IMR-90 (cell line): ENCODE measurements at regions not wholly inside any gene's neighbourhood (a gene's known extent, or its start where the extent isn't known, plus 50 kb on each side); places are given as distances from the start of the nearest gene placed in this dataset.
"Not testable (repeated sequence)": the region's sequence is repeated elsewhere in the genome, so short reads cannot be mapped to it uniquely, and the experiment has no call there.

Experiments
- FOS ChIP-seq: fragments of 150-350 bp; IDR thresholded peaks from 2 replicates; pipeline ENCODE4 v1.6.1; 2016; ENCODE audit warnings: low read depth, low read length
- MAZ ChIP-seq: IDR thresholded peaks from 2 replicates; pipeline ENCODE4 v1.6.1; 2012; ENCODE audit warnings: low read depth, mild to moderate bottlenecking, low read length, improper control_type of control experiment, moderate library complexity, borderline replicate concordance
- MXI1 ChIP-seq: IDR thresholded peaks from 2 replicates; pipeline ENCODE4 v1.6.1; 2012; ENCODE audit warnings: low read depth, mild to moderate bottlenecking, low read length, moderate library complexity, borderline replicate concordance
- POLR2A ChIP-seq: IDR thresholded peaks from 2 replicates; pipeline ENCODE4 v1.6.1; 2012; ENCODE audit warnings: mild to moderate bottlenecking, low read depth, low read length
- RAD21 ChIP-seq: IDR thresholded peaks from 2 replicates; pipeline ENCODE4 v1.6.1; 2012; ENCODE audit warnings: low read length, improper control_type of control experiment
- RFX5 ChIP-seq: IDR thresholded peaks from 2 replicates; pipeline ENCODE4 v1.8.0; 2012; ENCODE audit warnings: low read depth, mild to moderate bottlenecking, low read length, moderate library complexity
- SMC3 ChIP-seq: fragments of 150-350 bp; IDR thresholded peaks from 2 replicates; pipeline ENCODE4 v1.6.1; 2016; ENCODE audit warnings: low read depth, mild to moderate bottlenecking, antibody characterized with exemption, low read length, moderate library complexity
- TF ChIP-seq, protein P1 (sequence below): conservative IDR thresholded peaks from 2 replicates; pipeline ENCODE4 v1.5.1; 2012; ENCODE audit warnings: mild to moderate bottlenecking, low read depth, low read length, improper control_type of control experiment
- TF ChIP-seq, protein P2 (sequence below): fragments of 150-350 bp; IDR thresholded peaks from 2 replicates; pipeline ENCODE4 v1.6.1; 2017; ENCODE audit warnings: mild to moderate bottlenecking, antibody characterized with exemption, low read length, low read depth

DNA sequence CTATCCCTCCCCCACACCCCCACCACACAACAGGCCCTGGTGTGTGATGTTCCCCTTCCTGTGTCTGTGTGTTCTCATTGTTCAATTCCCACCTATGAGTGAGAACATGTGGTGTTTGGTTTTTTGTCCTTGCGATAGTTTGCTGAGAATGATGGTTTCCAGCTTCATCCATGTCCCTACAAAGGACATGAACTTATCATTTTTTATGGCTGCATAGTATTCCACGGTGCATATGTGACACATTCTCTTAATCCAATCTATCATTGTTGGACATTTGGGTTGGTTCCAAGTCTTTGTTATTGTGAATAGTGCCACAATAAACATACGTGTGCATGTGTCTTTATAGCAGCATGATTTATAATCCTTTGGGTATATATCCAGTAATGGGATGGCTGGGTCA, 53.8 kb upstream of the POMP start:
- TF ChIP-seq, protein P1, sequence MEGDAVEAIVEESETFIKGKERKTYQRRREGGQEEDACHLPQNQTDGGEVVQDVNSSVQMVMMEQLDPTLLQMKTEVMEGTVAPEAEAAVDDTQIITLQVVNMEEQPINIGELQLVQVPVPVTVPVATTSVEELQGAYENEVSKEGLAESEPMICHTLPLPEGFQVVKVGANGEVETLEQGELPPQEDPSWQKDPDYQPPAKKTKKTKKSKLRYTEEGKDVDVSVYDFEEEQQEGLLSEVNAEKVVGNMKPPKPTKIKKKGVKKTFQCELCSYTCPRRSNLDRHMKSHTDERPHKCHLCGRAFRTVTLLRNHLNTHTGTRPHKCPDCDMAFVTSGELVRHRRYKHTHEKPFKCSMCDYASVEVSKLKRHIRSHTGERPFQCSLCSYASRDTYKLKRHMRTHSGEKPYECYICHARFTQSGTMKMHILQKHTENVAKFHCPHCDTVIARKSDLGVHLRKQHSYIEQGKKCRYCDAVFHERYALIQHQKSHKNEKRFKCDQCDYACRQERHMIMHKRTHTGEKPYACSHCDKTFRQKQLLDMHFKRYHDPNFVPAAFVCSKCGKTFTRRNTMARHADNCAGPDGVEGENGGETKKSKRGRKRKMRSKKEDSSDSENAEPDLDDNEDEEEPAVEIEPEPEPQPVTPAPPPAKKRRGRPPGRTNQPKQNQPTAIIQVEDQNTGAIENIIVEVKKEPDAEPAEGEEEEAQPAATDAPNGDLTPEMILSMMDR: not testable (repeated sequence)
- TF ChIP-seq FOS, RAD21, MAZ, POLR2A, MXI1, RFX5, SMC3: not testable (repeated sequence)
- TF ChIP-seq, protein P2, sequence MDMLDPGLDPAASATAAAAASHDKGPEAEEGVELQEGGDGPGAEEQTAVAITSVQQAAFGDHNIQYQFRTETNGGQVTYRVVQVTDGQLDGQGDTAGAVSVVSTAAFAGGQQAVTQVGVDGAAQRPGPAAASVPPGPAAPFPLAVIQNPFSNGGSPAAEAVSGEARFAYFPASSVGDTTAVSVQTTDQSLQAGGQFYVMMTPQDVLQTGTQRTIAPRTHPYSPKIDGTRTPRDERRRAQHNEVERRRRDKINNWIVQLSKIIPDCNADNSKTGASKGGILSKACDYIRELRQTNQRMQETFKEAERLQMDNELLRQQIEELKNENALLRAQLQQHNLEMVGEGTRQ: not testable (repeated sequence)
